Uterus (tissue), 2 donors: ENCODE measurements at regions not wholly inside any gene's neighbourhood (a gene's known extent, or its start where the extent isn't known, plus 50 kb on each side); places are given as distances from the start of the nearest gene placed in this dataset.

Experiments
- POLR2A ChIP-seq, 2 donors: fragments of 450-650 bp; IDR thresholded peaks; one replicate each; pipeline ENCODE4 v1.6.1; 2016; ENCODE audit warnings: antibody characterized with exemption in 2 of 2, mild to moderate bottlenecking in 1 of 2, moderate library complexity in 1 of 2
- TF ChIP-seq, protein P1 (sequence below), 4 experiments: fragments of 200-600 bp in 2 of 4; fragments of 450-650 bp in 2 of 4; sonication (generic) in 2 of 4; IDR thresholded peaks; one replicate each; pipeline ENCODE4 v1.5.1; 2016 to 2019; ENCODE audit warnings: antibody characterized with exemption in 4 of 4, mild to moderate bottlenecking in 2 of 4, moderate library complexity in 1 of 4

- TF ChIP-seq, protein P1, sequence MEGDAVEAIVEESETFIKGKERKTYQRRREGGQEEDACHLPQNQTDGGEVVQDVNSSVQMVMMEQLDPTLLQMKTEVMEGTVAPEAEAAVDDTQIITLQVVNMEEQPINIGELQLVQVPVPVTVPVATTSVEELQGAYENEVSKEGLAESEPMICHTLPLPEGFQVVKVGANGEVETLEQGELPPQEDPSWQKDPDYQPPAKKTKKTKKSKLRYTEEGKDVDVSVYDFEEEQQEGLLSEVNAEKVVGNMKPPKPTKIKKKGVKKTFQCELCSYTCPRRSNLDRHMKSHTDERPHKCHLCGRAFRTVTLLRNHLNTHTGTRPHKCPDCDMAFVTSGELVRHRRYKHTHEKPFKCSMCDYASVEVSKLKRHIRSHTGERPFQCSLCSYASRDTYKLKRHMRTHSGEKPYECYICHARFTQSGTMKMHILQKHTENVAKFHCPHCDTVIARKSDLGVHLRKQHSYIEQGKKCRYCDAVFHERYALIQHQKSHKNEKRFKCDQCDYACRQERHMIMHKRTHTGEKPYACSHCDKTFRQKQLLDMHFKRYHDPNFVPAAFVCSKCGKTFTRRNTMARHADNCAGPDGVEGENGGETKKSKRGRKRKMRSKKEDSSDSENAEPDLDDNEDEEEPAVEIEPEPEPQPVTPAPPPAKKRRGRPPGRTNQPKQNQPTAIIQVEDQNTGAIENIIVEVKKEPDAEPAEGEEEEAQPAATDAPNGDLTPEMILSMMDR (IDR thresholded peaks at IDR 0.05): no peak
- no peak for TF ChIP-seq POLR2A (IDR thresholded peaks at IDR 0.05)
Measured at GRCh38 chr14:56528927-56529326, 50.7 kb upstream of the TMEM260 start.
